ENCODE measurements at regions not wholly inside any gene's neighbourhood (a gene's known extent, or its start where the extent isn't known, plus 50 kb on each side); places are given as distances from the start of the nearest gene placed in this dataset.
A peak's percentile ranks its signal among the peaks of the same experiment; 100 is the strongest.

- DNase-seq (ENCODE audit: low read depth) = no peak
Measured at GRCh38 chr3:178288074-178288473, 248.2 kb upstream of the KCNMB2 start.

GRCh38 chr3:178289544-178290160 lies 246.6 kb upstream of the KCNMB2 start:
- DNase-seq (ENCODE audit: low read depth) = peak; percentile 82

GRCh38 chr3:178291574-178292370 lies 244.5 kb upstream of the KCNMB2 start:
- DNase-seq (ENCODE audit: low read depth) = no peak

- DNase-seq (ENCODE audit: low read depth) = no peak
Measured at GRCh38 chr3:178295292-178295912, 240.8 kb upstream of the KCNMB2 start.

GRCh38 chr3:178297199-178297598 lies 239.0 kb upstream of the KCNMB2 start:
- no peak for DNase-seq (ENCODE audit: low read depth)

- no peak for DNase-seq (ENCODE audit: low read depth)
Measured at GRCh38 chr3:178297740-178298139, 238.5 kb upstream of the KCNMB2 start.

DNA sequence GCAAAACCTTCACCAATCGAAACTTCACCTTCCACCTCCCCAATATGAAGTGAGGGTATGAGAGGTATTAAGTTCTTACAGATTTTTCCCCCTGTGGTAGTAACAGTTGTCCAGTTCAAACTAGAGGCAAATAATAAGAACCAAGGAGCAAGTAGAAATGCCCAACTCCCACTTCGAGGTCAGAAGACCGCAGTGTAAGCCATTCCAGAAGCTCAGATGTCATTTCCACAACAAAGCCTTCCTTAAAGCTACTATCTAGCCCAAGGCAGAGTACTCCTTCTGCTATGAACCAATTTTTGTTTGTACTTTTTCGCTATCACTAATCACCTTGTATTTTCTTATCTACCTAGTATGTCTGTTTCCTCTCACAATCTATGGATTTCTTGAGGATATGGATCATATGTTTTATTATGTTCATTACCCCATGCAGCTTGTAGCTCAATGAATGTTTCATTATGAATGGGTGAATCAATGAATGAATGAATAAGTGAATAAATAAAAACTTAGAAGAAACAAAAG lies 235.7 kb upstream of the KCNMB2 start:
- no peak for DNase-seq (ENCODE audit: low read depth)

- DNase-seq (ENCODE audit: low read depth) = no peak
Measured at GRCh38 chr3:178302966-178303930, 233.0 kb upstream of the KCNMB2 start.

- peak; percentile 82 for DNase-seq (ENCODE audit: low read depth)
Measured at GRCh38 chr3:178304758-178305467, 231.3 kb upstream of the KCNMB2 start.

DNA sequence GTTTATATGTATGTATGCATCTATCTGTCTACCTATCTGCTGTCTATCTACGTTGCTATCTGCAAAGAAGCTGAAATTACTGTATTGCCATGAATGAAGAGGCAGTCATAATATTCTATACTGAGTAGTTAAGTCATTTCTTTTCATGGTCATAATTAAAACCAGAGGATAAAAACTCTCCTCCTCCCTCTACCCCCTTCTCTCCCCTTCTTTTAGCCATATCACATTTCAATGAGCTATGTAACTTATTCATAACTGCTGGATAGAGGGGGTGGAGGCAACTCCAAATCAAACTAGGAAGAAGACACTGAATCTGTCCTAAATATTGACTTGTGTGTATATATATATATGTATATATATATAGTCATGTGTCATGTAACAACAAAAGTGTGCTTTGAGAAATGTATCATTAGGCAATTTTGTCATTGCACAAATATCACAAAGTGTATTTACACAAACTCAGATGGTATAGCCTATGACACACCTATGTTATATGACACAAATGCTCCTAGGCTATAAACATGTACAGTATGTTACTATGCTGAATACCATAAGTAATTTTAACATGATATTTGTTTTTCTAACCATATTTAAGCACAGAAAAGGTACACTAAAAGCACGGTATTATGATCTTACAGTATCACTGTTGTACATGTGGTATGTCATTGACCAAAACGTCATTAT lies 229.7 kb upstream of the KCNMB2 start:
- no peak for DNase-seq (ENCODE audit: low read depth)

- no peak for DNase-seq (ENCODE audit: low read depth)
Measured at GRCh38 chr3:178308771-178309170, 227.5 kb upstream of the KCNMB2 start.

DNA sequence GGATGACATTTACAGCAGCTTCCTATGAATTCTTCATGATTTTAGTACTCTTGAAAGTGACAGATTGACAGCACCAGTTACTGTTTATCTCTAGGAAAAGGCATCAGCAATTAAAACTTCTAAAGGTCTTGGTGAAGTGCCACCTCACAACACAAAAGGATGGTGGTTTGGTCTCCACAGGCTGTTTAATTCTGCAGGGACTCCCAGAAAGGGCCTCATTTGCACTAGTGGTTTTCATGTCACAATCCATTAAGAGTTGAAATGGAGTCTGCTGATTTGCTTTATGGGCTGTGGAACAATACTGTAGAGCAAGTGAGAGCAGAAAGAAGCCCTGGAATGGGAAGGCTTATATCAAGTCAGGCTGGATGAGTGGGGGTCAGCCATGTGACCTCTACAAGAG lies 225.3 kb upstream of the KCNMB2 start:
- no peak for DNase-seq (ENCODE audit: low read depth)

- DNase-seq (ENCODE audit: low read depth) = no peak
Measured at GRCh38 chr3:178313716-178314115, 222.5 kb upstream of the KCNMB2 start.

GRCh38 chr3:178318340-178318739 lies 217.9 kb upstream of the KCNMB2 start:
- DNase-seq (ENCODE audit: low read depth) = no peak

DNA sequence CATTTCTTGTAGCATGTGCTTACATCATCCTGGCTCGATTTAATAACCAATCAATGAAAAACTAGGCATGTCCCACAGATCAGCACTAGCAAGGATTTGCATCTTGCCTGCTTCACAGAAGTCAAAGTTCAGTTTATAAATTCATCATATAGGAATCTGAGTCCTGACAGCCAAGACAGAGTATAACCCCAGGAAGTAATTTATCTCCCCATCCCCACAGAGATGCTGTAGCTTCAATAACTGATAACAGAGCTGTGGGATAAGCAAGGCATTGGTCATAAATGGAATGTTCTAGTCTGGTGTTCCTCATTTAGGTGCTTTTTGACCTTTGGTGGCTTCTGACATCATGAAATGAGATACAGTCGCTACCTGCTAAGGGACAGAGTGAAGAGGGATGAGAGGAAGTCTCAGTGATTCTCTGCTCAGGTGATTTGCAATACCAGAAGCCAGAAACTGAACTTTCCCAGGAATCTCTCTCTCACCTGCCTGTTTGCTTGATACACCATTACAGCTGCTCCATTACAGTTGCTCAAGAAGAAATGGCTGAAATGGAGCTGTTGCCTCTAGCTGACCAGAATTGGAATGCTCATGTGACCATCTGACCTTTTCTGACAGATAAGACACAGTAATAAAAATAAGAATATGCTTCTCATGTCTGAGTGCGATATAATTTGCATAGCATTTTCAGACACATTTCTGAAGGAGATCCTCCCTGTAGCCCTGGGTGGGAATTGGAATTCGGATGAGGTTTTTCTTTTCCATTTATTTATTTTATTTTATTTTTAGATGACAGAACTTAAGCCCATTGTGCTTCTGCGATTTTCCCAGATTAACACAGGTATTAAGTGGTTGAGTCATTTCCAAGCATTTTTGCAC lies 217.1 kb upstream of the KCNMB2 start:
- no peak for DNase-seq (ENCODE audit: low read depth)

DNA sequence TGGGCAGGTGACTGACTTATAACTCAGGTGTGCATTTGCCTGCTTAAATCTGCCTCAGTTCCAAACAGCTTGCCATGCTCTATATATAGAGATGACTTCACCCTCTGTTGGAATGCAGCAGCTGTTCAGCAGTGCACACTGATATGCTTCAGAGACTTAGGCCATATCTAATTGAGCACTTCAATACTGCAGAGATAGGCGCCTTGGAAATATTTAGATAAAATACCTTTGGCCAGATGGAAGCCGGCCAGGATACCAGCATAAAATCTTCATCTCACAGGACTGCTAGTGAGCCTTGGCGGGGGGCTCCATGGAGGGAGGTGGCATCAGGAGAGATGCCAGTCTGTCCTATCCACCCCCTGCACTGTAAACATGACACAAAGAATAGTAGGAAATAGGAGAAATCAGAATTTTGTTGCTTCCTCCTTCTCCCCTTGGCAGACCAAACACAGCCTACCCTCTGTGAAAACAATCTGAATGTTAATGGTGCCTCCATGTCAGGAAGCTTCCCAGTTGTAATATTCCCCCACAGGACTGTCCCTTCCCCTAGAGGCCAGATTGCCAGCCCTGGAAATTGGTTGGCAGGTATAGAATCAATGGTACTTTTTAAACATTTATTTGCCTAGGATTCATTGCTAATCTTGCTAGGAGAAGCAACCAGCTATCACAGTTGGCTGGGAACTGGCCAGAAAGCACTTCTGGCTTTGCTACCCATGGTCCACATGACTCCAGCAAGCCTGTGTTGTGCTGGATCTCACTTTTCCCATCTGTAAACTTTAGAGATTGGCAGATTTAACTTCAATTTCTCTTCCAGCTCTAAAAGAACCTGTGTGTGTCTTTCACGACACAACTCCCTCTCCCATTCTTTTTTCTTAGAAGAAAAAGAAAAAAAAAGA lies 215.5 kb upstream of the KCNMB2 start:
- peak; percentile 86 for DNase-seq (ENCODE audit: low read depth)

GRCh38 chr3:178324356-178324755 lies 211.9 kb upstream of the KCNMB2 start:
- no peak for DNase-seq (ENCODE audit: low read depth)

DNA sequence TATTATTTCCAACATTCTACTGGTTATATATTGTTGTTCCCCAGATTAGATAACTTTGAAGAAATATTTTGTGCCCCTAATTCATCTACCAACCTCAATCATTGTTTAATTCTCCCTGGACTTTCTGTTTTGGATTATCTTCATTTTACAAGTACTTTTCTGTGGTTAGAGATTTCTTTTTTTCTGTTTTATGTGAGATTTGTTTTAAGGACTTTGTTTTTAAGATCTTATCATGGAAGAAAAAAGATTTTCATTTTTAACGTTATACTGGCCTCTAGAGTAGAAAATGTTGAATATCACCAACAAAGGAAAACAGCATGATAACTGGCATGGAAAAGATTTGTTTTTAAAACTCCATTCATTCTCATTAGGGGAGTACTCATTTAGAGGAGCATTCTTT lies 210.9 kb upstream of the KCNMB2 start:
- peak; percentile 55 for DNase-seq (ENCODE audit: low read depth)
